Neural cell (in vitro differentiated cells): ENCODE measurements at regions not wholly inside any gene's neighbourhood (a gene's known extent, or its start where the extent isn't known, plus 50 kb on each side); places are given as distances from the start of the nearest gene placed in this dataset.

Experiments used
- H2AFZ ChIP-seq: fragments of 200-600, 300-800 bp; sonication (generic), shearing (Covaris generic); 2 replicates; pipeline ENCODE4 v1.6.0; 2014; ENCODE audit warnings: low read depth, mild to moderate bottlenecking, antibody characterized with exemption, low read length, moderate library complexity
- H3F3A ChIP-seq: fragments of 200-600 bp; shearing (Covaris generic); 2 replicates; pipeline ENCODE4 v1.6.1; 2016; ENCODE audit warnings: mild to moderate bottlenecking, moderate library complexity, mixed read lengths, antibody characterized with exemption, low read length; ENCODE audit not compliant: insufficient read depth, poor library complexity, severe bottlenecking
- H3K27ac ChIP-seq: fragments of 200-600, 300-800 bp; sonication (generic), shearing (Covaris generic); 2 replicates; pipeline ENCODE4 v1.5.1; 2014; ENCODE audit warnings: mild to moderate bottlenecking, low read length, moderate library complexity
- H3K27me3 ChIP-seq: fragments of 300-800, 200-600 bp; sonication (generic), shearing (Covaris generic); 2 replicates; pipeline ENCODE4 v1.6.0; 2014; ENCODE audit warnings: mild to moderate bottlenecking, low read depth, low read length, moderate library complexity; ENCODE audit not compliant: insufficient read depth
- H3K36me3 ChIP-seq: fragments of 300-800, 200-600 bp; sonication (generic), shearing (Covaris generic); 2 replicates; pipeline ENCODE4 v1.5.1; 2014; ENCODE audit warnings: mild to moderate bottlenecking, antibody characterized with exemption, low read length, moderate library complexity; ENCODE audit not compliant: insufficient read depth
- H3K4me2 ChIP-seq: fragments of 300-800, 200-600 bp; sonication (generic), shearing (Covaris generic); 2 replicates; pipeline ENCODE4 v1.6.0; 2014; ENCODE audit warnings: mild to moderate bottlenecking, low read length
- H3K4me3 ChIP-seq: fragments of 300-800, 200-600 bp; sonication (generic), shearing (Covaris generic); 2 replicates; pipeline ENCODE4 v1.5.1; 2014; ENCODE audit warnings: mild to moderate bottlenecking, low read length, moderate library complexity
- H3K79me2 ChIP-seq: fragments of 200-600 bp; shearing (Covaris generic); replicated peaks from 2 replicates; pipeline ENCODE4 v1.6.0; 2014; ENCODE audit warnings: mild to moderate bottlenecking, low read length, moderate library complexity; ENCODE audit not compliant: insufficient read depth
- H3K9ac ChIP-seq: fragments of 300-800, 200-600 bp; sonication (generic), shearing (Covaris generic); 2 replicates; pipeline ENCODE4 v1.6.1; 2016; ENCODE audit warnings: mild to moderate bottlenecking, low read length, mixed read lengths
- H3K9me2 ChIP-seq: fragments of 200-600 bp; shearing (Covaris generic); 2 replicates; pipeline ENCODE4 v1.6.1; 2016; ENCODE audit warnings: mild to moderate bottlenecking, low read length, mixed read lengths; ENCODE audit not compliant: insufficient read depth
- H3K9me3 ChIP-seq: fragments of 200-600, 300-800 bp; sonication (generic), shearing (Covaris generic); 2 replicates; pipeline ENCODE4 v1.6.1; 2016; ENCODE audit warnings: mild to moderate bottlenecking, mixed run types, low read length, moderate library complexity, mixed read lengths
- H4K20me1 ChIP-seq: fragments of 200-600 bp; shearing (Covaris generic); 2 replicates; pipeline ENCODE4 v1.6.1; 2016; ENCODE audit warnings: mild to moderate bottlenecking, mixed run types; ENCODE audit not compliant: insufficient read depth
- CTCF ChIP-seq: fragments of 450-650 bp; IDR thresholded peaks from 2 replicates; pipeline ENCODE4 v1.5.1; 2014; ENCODE audit warnings: antibody characterized with exemption, mild to moderate bottlenecking, moderate library complexity; ENCODE audit not compliant: poor library complexity, severe bottlenecking
- EP300 ChIP-seq: fragments of 450-650 bp; conservative IDR thresholded peaks from 2 replicates; pipeline ENCODE4 v1.6.1; 2014; ENCODE audit warnings: antibody characterized with exemption, mild to moderate bottlenecking, moderate library complexity; ENCODE audit not compliant: poor library complexity, severe bottlenecking
- EZH2 ChIP-seq: fragments of 200-600, 300-800 bp; shearing (Covaris generic), sonication (generic); IDR thresholded peaks from 2 replicates; pipeline ENCODE4 v1.6.1; 2014; ENCODE audit warnings: antibody characterized with exemption, low read length, borderline replicate concordance, mild to moderate bottlenecking; ENCODE audit not compliant: insufficient read depth, poor library complexity, severe bottlenecking
- MXI1 ChIP-seq: fragments of 450-650 bp; conservative IDR thresholded peaks from 2 replicates; pipeline ENCODE4 v1.6.1; 2014; ENCODE audit warnings: antibody characterized with exemption, mild to moderate bottlenecking; ENCODE audit not compliant: poor library complexity, severe bottlenecking
- POLR2AphosphoS5 ChIP-seq: IDR thresholded peaks from 2 replicates; pipeline ENCODE4 v1.6.1; 2012
- RAD21 ChIP-seq: fragments of 450-650 bp; conservative IDR thresholded peaks from 2 replicates; pipeline ENCODE4 v1.6.1; 2014; ENCODE audit warnings: antibody characterized with exemption, mild to moderate bottlenecking, moderate library complexity
- REST ChIP-seq: IDR thresholded peaks from 2 replicates; pipeline ENCODE4 v1.6.1; 2012; ENCODE audit warnings: borderline replicate concordance
- SMC3 ChIP-seq: fragments of 450-650 bp; conservative IDR thresholded peaks from 2 replicates; pipeline ENCODE4 v1.6.1; 2014; ENCODE audit warnings: antibody characterized with exemption, mild to moderate bottlenecking, moderate library complexity; ENCODE audit not compliant: poor library complexity
- TAF1 ChIP-seq: IDR thresholded peaks from 2 replicates; pipeline ENCODE4 v1.6.1; 2012; ENCODE audit warnings: low read depth

DNA sequence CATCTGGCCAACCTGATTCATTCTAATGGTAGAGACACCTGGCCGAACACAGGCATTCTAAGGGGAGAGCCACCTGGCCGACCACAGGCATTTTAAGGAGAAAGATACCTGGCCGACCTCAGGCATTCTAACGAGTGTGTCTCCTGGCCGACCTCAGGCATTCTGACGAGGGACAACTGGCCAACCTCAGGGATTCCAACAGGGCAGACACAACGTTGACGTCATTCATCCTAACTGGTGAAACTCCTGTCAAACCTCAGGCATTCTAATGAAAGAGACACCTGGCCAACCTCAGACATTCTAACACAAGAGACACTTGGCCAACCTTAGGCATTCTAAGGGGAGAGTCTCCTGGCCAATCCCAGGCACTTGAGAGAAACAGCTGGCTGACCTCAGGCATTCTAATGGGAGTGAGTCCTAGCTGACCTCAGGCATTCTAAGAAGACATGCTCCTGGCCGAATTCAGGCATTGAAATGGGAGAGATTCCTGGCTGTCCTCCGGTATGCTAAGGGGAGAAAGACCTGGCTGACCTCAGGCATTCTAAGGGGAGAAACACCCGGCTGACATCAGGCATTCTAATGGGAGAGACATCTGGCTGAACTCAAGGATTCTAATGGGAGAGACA, 1352.5 kb downstream of the UQCRFS1 start:
- H3K4me2 ChIP-seq, result no peak overlapping the region
- no peaks in the 10 kb centered on the region for H3F3A ChIP-seq
- peaks cover 14% of the 10 kb centered on the region for H3K9me3 ChIP-seq
- no peaks in the 10 kb centered on the region for H3K36me3 ChIP-seq
- no peak overlapping the region for H3K9ac ChIP-seq
- no peak overlapping the region for H2AFZ ChIP-seq
- no peaks in the 10 kb centered on the region for H3K79me2 ChIP-seq
- H3K27me3 ChIP-seq, result no peaks in the 10 kb centered on the region
- no peak for TF ChIP-seq CTCF
- TF ChIP-seq SMC3, result no peak
- no peak for TF ChIP-seq REST
- no peak for TF ChIP-seq TAF1
- no peak for TF ChIP-seq EZH2
- TF ChIP-seq EP300, result no peak
- no peaks in the 10 kb centered on the region for H4K20me1 ChIP-seq
- H3K4me3 ChIP-seq, result no peak overlapping the region
- no peaks in the 10 kb centered on the region for H3K9me2 ChIP-seq
- no peak overlapping the region for H3K27ac ChIP-seq

- Histone ChIP-seq H3K4me2 (no peak overlapping the region), H3K36me3 (no peaks in the 10 kb centered on the region), H2AFZ (no peak overlapping the region), H3K4me3 (no peak overlapping the region), H3K27me3 (no peaks in the 10 kb centered on the region), H3K9ac (no peak overlapping the region), H3K79me2 (no peaks in the 10 kb centered on the region), H3K9me3 (peaks cover 14% of the 10 kb centered on the region), H3K27ac (no peak overlapping the region), H3F3A (no peaks in the 10 kb centered on the region), H4K20me1 (no peaks in the 10 kb centered on the region), H3K9me2 (no peaks in the 10 kb centered on the region)
- TF ChIP-seq EZH2, result no peak
- TF ChIP-seq SMC3, result no peak
- TF ChIP-seq TAF1, result no peak
- no peak for TF ChIP-seq CTCF
- TF ChIP-seq RAD21, result no peak
- no peak for TF ChIP-seq REST
- no peak for TF ChIP-seq EP300
- TF ChIP-seq MXI1, result no peak
- no peak for TF ChIP-seq POLR2AphosphoS5
Observed at GRCh38 chr19:27859689-27860088, 1353.3 kb downstream of the UQCRFS1 start.
